ENCODE measurements at regions not wholly inside any gene's neighbourhood (a gene's known extent, or its start where the extent isn't known, plus 50 kb on each side); places are given as distances from the start of the nearest gene placed in this dataset.

DNA sequence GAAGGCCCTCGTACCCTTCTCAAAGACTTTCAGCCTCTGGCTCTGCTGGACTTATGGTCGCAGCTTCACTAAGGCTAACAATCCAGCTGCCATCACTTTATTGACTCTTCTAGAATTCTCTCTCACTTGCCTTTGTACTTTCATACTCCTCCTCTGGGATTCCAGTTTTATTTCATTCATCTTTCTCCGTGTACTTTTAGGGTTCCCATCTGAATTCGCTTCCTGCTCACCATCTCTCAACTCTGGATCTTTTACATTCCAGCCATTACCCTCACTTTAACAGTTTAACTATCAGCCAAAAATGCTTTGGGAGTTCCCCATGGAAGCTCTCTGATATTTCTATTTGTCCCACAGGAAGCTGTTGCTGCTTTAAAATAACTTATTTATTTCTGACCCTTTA, 149.3 kb upstream of the KL start:
- no peak for TF ChIP-seq EP300 (IDR thresholded peaks at IDR 0.05)
- TF ChIP-seq, protein P1, sequence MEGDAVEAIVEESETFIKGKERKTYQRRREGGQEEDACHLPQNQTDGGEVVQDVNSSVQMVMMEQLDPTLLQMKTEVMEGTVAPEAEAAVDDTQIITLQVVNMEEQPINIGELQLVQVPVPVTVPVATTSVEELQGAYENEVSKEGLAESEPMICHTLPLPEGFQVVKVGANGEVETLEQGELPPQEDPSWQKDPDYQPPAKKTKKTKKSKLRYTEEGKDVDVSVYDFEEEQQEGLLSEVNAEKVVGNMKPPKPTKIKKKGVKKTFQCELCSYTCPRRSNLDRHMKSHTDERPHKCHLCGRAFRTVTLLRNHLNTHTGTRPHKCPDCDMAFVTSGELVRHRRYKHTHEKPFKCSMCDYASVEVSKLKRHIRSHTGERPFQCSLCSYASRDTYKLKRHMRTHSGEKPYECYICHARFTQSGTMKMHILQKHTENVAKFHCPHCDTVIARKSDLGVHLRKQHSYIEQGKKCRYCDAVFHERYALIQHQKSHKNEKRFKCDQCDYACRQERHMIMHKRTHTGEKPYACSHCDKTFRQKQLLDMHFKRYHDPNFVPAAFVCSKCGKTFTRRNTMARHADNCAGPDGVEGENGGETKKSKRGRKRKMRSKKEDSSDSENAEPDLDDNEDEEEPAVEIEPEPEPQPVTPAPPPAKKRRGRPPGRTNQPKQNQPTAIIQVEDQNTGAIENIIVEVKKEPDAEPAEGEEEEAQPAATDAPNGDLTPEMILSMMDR (IDR thresholded peaks at IDR 0.05): no peak
- no peak for TF ChIP-seq POLR2A (IDR thresholded peaks at IDR 0.05)
